ENCODE measurements at regions not wholly inside any gene's neighbourhood (a gene's known extent, or its start where the extent isn't known, plus 50 kb on each side); places are given as distances from the start of the nearest gene placed in this dataset.

DNA sequence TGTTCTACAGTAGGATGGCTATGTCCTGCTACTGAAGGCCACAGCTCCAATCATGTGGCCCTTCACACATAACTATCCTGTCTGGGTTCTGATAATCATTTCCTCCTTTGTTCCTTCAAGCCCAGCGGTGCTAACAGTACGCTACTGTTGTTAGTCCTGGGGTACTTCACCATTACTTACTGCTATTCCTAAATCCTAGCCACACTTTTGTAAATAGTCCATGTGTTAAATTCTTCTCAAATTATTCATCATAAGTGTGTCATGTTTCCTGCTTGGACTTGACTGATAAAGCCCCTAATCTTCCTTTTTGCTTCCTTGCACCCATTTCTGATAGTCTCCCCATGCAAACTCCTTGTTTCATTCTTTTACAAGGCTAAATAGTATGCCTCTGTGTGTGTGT, 332.6 kb downstream of the FGF13 start:
- H3K79me2 ChIP-seq (ENCODE audit: control insufficient read depth, insufficient read depth, low read length): no peaks in the 10 kb centered on the region
- ChIA-PET CTCF (ENCODE audit: low intra/inter-chr PET ratio) (no interaction called here), POLR2A (no interaction called here)
- H3K9me1 ChIP-seq (ENCODE audit: control insufficient read depth, insufficient read depth, low read length): no peaks in the 10 kb centered on the region
- H2AFZ ChIP-seq (ENCODE audit: low read depth, low read length): no peak overlapping the region
- H3K27ac ChIP-seq (ENCODE audit: extremely low read depth, low read depth, low read length): no peak overlapping the region
- no peak overlapping the region for H3K4me3 ChIP-seq
- ATAC-seq: no peak
- 5% methylated on average over 2 of the region's 2 CpGs for WGBS (ENCODE audit: insufficient coverage, low coverage, missing lambda C conversion rate)
- FAIRE-seq: no peak
- H3K36me3 ChIP-seq (ENCODE audit: control insufficient read depth, insufficient read depth, low read length): no peaks in the 10 kb centered on the region
- intact Hi-C loops (cut with micrococcal nuclease) (no loop called here), in situ Hi-C loops (cut with MboI) (no loop called here)
- H3K9ac ChIP-seq (ENCODE audit: insufficient read depth in 1 of 2, low read depth in 2 of 2, low read length in 2 of 2): no peak overlapping the region
- no peaks in the 10 kb centered on the region for H3K9me3 ChIP-seq (replicated peaks; ENCODE audit: control insufficient read depth, insufficient read depth, low read depth, low read length)
- no peaks in the 10 kb centered on the region for H4K20me1 ChIP-seq (replicated peaks; ENCODE audit: control insufficient read depth, insufficient read depth, low read length)
- no TSS peak for BruUV-seq (replicated peaks)
- TF ChIP-seq ZNF76 (CRISPR knock-in tag; IDR thresholded peaks at IDR 0.05; ENCODE audit: borderline replicate concordance) (no peak), ZNF347 (CRISPR knock-in tag; IDR thresholded peaks at IDR 0.05; ENCODE audit: low read depth) (no peak), SPI1 (IDR thresholded peaks at IDR 0.05; ENCODE audit: borderline replicate concordance, low read depth, low read length) (no peak), RFX7 (CRISPR knock-in tag; IDR thresholded peaks at IDR 0.05) (no peak), YBX1 (IDR thresholded peaks at IDR 0.05) (no peak), ZNF436 (CRISPR knock-in tag; IDR thresholded peaks at IDR 0.05) (no peak), LEF1 (IDR thresholded peaks at IDR 0.05) (no peak), ESRRB (CRISPR knock-in tag; IDR thresholded peaks at IDR 0.05; ENCODE audit: borderline replicate concordance) (no peak), MCM7 (IDR thresholded peaks at IDR 0.05) (no peak)
- TF ChIP-seq, protein P1, sequence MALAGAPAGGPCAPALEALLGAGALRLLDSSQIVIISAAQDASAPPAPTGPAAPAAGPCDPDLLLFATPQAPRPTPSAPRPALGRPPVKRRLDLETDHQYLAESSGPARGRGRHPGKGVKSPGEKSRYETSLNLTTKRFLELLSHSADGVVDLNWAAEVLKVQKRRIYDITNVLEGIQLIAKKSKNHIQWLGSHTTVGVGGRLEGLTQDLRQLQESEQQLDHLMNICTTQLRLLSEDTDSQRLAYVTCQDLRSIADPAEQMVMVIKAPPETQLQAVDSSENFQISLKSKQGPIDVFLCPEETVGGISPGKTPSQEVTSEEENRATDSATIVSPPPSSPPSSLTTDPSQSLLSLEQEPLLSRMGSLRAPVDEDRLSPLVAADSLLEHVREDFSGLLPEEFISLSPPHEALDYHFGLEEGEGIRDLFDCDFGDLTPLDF (CRISPR knock-in tag; IDR thresholded peaks at IDR 0.05): no peak
- TF ChIP-seq, protein P2, sequence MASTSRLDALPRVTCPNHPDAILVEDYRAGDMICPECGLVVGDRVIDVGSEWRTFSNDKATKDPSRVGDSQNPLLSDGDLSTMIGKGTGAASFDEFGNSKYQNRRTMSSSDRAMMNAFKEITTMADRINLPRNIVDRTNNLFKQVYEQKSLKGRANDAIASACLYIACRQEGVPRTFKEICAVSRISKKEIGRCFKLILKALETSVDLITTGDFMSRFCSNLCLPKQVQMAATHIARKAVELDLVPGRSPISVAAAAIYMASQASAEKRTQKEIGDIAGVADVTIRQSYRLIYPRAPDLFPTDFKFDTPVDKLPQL (IDR thresholded peaks at IDR 0.05; ENCODE audit: extremely low read depth, insufficient read length): no peak
- DNase-seq (ENCODE audit: extremely low read depth in 1 of 4, low spot score in 3 of 4): no peak
- no peaks in the 10 kb centered on the region for H3K27me3 ChIP-seq (ENCODE audit: control insufficient read depth in 2 of 2, insufficient read depth in 2 of 2, low read length in 2 of 2)
- H3K4me2 ChIP-seq (ENCODE audit: insufficient read depth, low read length): no peak overlapping the region
- no peaks in the 10 kb centered on the region for H3K4me1 ChIP-seq (replicated peaks in 1 of 2; ENCODE audit: control insufficient read depth in 2 of 2, insufficient read depth in 2 of 2, low read length in 2 of 2)

All from K562 (cell line).